Type B pancreatic cell (in vitro differentiated cells): ENCODE measurements at regions not wholly inside any gene's neighbourhood (a gene's known extent, or its start where the extent isn't known, plus 50 kb on each side); places are given as distances from the start of the nearest gene placed in this dataset.
"Not testable (repeated sequence)": the region's sequence is repeated elsewhere in the genome, so short reads cannot be mapped to it uniquely, and the experiment has no call there.

Source experiments
- DNase-seq: peaks from one replicate; pipeline ENCODE4 v3.0.0; 2021; ENCODE audit warnings: mixed read lengths; ENCODE audit not compliant: unreplicated experiment; ENCODE audit errors: extremely low spot score
- H3K27ac Mint-ChIP-seq: 2 replicates; pipeline ENCODE4 v1.8.0; 2021; ENCODE audit warnings: mild to moderate bottlenecking, mixed read lengths
- H3K27me3 Mint-ChIP-seq: 2 replicates; pipeline ENCODE4 v1.8.0; 2021; ENCODE audit warnings: mixed read lengths
- H3K36me3 Mint-ChIP-seq: 2 replicates; pipeline ENCODE4 v1.8.0; 2021; ENCODE audit warnings: mixed read lengths
- H3K4me1 Mint-ChIP-seq: one replicate; pipeline ENCODE4 v1.8.0; 2021; ENCODE audit warnings: mixed read lengths; ENCODE audit not compliant: unreplicated experiment
- H3K4me3 Mint-ChIP-seq: 2 replicates; pipeline ENCODE4 v1.8.0; 2021; ENCODE audit warnings: mild to moderate bottlenecking, mixed read lengths
- H3K9me3 Mint-ChIP-seq: 2 replicates; pipeline ENCODE4 v1.8.0; 2021; ENCODE audit warnings: mixed read lengths
- CTCF ChIP-seq: fragments of 200-600 bp; sonication (generic); conservative IDR thresholded peaks from 2 replicates; pipeline ENCODE4 v1.5.0; 2021; ENCODE audit warnings: antibody characterized with exemption, mild to moderate bottlenecking

DNA sequence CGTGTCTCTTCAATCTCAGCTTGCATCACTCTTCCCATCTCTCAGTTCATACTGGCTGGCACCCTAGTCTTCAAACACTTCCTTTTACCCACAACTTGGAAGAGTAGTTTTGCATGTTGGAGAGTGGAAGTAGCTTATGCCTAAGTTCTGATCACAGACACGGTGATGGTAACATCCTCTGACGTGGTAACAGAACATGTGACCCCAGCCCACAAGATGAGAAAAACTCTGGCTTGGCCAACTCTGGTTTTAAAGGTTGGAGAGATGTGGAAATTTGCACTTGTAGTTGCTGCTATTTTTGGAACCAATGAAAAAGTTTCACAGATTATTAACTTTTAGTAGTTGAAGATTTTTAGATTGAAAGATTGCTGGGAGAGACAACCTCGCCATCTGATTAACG is 155.4 kb upstream of the SLC35G4 start:
- no peak for DNase-seq
- Mint-ChIP-seq H3K27ac (no peak overlapping the region), H3K36me3 (no peaks in the 10 kb centered on the region), H3K27me3 (no peaks in the 10 kb centered on the region), H3K9me3 (peaks cover 9% of the 10 kb centered on the region), H3K4me1 (no peaks in the 10 kb centered on the region), H3K4me3 (no peak overlapping the region)
- no peak for TF ChIP-seq CTCF

GRCh38 chr18:11444169-11444568 is 165.2 kb upstream of the SLC35G4 start:
- not testable (repeated sequence) for H3K4me1 Mint-ChIP-seq, H3K27ac Mint-ChIP-seq, H3K4me3 Mint-ChIP-seq, H3K36me3 Mint-ChIP-seq, DNase-seq, H3K27me3 Mint-ChIP-seq
- H3K9me3 Mint-ChIP-seq = peaks cover 14% of the 10 kb centered on the region

GRCh38 chr18:11437046-11437445 is 172.3 kb upstream of the SLC35G4 start:
- DNase-seq = no peak
- no peaks in the 10 kb centered on the region for H3K9me3 Mint-ChIP-seq
- TF ChIP-seq CTCF = no peak
- H3K27ac Mint-ChIP-seq = no peak overlapping the region
- no peaks in the 10 kb centered on the region for H3K36me3 Mint-ChIP-seq
- no peaks in the 10 kb centered on the region for H3K4me1 Mint-ChIP-seq
- H3K27me3 Mint-ChIP-seq = no peaks in the 10 kb centered on the region
- H3K4me3 Mint-ChIP-seq = no peak overlapping the region

- H3K27ac Mint-ChIP-seq = no peak overlapping the region
- TF ChIP-seq CTCF = no peak
- no peaks in the 10 kb centered on the region for H3K9me3 Mint-ChIP-seq
- H3K4me1 Mint-ChIP-seq = no peaks in the 10 kb centered on the region
- no peaks in the 10 kb centered on the region for H3K27me3 Mint-ChIP-seq
- no peak overlapping the region for H3K4me3 Mint-ChIP-seq
- H3K36me3 Mint-ChIP-seq = no peaks in the 10 kb centered on the region
- no peak for DNase-seq
These were observed 177.0 kb upstream of the SLC35G4 start for GRCh38 chr18:11432360-11432811.

DNA sequence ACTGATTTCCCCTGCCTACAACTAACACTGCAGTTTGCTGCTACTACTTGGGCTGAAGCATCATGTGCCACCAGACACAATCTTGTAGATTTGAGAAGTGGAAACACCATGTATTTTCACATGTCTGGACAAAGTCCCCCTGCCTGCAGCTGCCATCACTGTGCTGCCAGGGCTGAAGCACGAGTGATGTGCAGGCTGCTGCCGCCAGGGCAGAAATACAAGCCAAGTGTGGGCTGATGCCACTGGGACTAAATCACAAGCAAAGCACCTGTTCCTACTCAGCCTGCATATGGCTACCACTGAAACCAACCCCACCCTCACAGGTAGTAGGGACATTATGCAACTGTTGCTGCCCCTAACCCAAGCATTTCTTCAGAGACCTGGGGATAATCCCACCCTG is 179.5 kb upstream of the SLC35G4 start:
- Mint-ChIP-seq H3K9me3 (no peaks in the 10 kb centered on the region), H3K27me3 (no peaks in the 10 kb centered on the region), H3K4me1 (no peaks in the 10 kb centered on the region), H3K27ac (no peak overlapping the region), H3K4me3 (no peak overlapping the region), H3K36me3 (no peaks in the 10 kb centered on the region)
- TF ChIP-seq CTCF = no peak
- DNase-seq = no peak

DNA sequence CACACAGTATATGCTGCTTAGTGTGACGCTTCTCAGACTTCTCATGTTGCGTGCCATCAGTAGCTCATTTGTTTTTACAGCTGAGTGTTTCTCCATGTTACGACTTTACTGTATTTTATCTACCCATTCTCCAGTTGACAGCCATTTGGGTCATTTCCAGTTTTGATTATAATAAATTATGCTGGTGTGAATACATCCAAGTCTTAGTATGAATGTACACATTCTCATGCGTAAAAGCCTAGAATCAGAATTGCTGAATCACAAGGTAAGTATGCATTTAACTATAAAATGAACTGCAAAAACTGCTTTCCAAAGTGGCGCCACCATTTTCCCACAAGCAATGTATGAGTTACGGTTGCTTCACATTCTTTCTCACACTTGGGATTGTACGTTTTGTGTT is 184.2 kb upstream of the SLC35G4 start:
- no peak overlapping the region for H3K27ac Mint-ChIP-seq
- DNase-seq = no peak

More for the DNA sequence above, 184.2 kb upstream of the SLC35G4 start:
- H3K4me1 Mint-ChIP-seq = no peaks in the 10 kb centered on the region
- TF ChIP-seq CTCF = no peak
- no peaks in the 10 kb centered on the region for H3K27me3 Mint-ChIP-seq
- H3K9me3 Mint-ChIP-seq = peaks cover 9% of the 10 kb centered on the region
- no peak overlapping the region for H3K4me3 Mint-ChIP-seq
- no peaks in the 10 kb centered on the region for H3K36me3 Mint-ChIP-seq
